K562 (cell line): ENCODE measurements at regions not wholly inside any gene's neighbourhood (a gene's known extent, or its start where the extent isn't known, plus 50 kb on each side); places are given as distances from the start of the nearest gene placed in this dataset.

ENCODE experiments used
- ATAC-seq: fragments of 200-7000 bp; cut with Tn5 transposase; 3 replicates; pipeline ENCODE4 v1.9.1; 2020; ENCODE audit warnings: moderate library complexity
- BruUV-seq: library from RNA; stranded (reverse); fragments of 400-500 nt; replicated peaks from 2 replicates; lab custom pipeline; 2021; lab: Mats Ljungman, UMichigan
- CTCF ChIA-PET: fragments of 300-600 bp; formaldehyde crosslinking; extraction: SDS; loops from one replicate; lab custom pipeline; 2021; ENCODE audit warnings: low intra/inter-chr PET ratio; lab: Yijun Ruan, JAX
- POLR2A ChIA-PET: fragments of 300-600, 350-650 bp; sonication (Branson Sonifier 250); formaldehyde crosslinking; extraction: SDS; loops from one replicate; lab custom pipeline; 2021; ENCODE audit warnings: antibody characterized with exemption, inconsistent platforms; lab: Yijun Ruan, JAX
- DNase-seq, 4 experiments: peaks; one replicate each; pipeline versions ENCODE4 v3.0.0 to v3.0.0-alpha.2; 2011 to 2018; ENCODE audit warnings: low spot score in 3 of 4, mixed read lengths in 3 of 4; ENCODE audit errors: extremely low read depth in 1 of 4
- FAIRE-seq: peaks from 2 replicates; lab custom pipeline; 2011; peaks lifted over from hg19 to GRCh38; lab: Jason Lieb, UNC
- H2AFZ ChIP-seq: 2 replicates; pipeline ENCODE4 v1.6.0; 2011; ENCODE audit warnings: low read depth, low read length, control low read depth, inconsistent platforms
- H3K27ac ChIP-seq: fragments of 200-600 bp; 3 replicates; pipeline ENCODE4 v1.8.0; 2011; ENCODE audit warnings: low read depth, mild to moderate bottlenecking, control low read depth, inconsistent platforms, low read length, moderate library complexity, mixed read lengths; ENCODE audit errors: extremely low read depth
- H3K27me3 ChIP-seq, 2 experiments: fragments of 300-600 bp in 1 of 2; 2 replicates in 1 of 2; 3 replicates in 1 of 2; pipeline versions ENCODE4 v1.6.0 to v1.8.0; 2011; ENCODE audit warnings: inconsistent platforms in 2 of 2, low read length in 2 of 2, mild to moderate bottlenecking in 1 of 2, mixed read lengths in 1 of 2, moderate library complexity in 1 of 2; ENCODE audit not compliant: control insufficient read depth in 2 of 2, insufficient read depth in 2 of 2
- H3K36me3 ChIP-seq: fragments of 300-600 bp; 3 replicates; pipeline ENCODE4 v1.8.0; 2011; ENCODE audit warnings: mild to moderate bottlenecking, low read length, inconsistent platforms; ENCODE audit not compliant: control insufficient read depth, insufficient read depth
- H3K4me1 ChIP-seq, 2 experiments: fragments of 200-600 bp in 1 of 2; replicated peaks in 1 of 2; 2 replicates in 1 of 2; 3 replicates in 1 of 2; pipeline versions ENCODE4 v1.5.1 to v1.8.0; 2011; ENCODE audit warnings: inconsistent platforms in 2 of 2, low read length in 2 of 2, mild to moderate bottlenecking in 1 of 2, mixed read lengths in 1 of 2, moderate library complexity in 1 of 2; ENCODE audit not compliant: control insufficient read depth in 2 of 2, insufficient read depth in 2 of 2
- H3K4me2 ChIP-seq: 2 replicates; pipeline ENCODE4 v1.6.1; 2011; ENCODE audit warnings: low read length, control low read depth, inconsistent platforms, mixed read lengths; ENCODE audit not compliant: insufficient read depth
- H3K4me3 ChIP-seq: fragments of 200-600 bp; sonication (generic), shearing (Covaris generic); 2 replicates; pipeline ENCODE4 v1.5.1; 2016; ENCODE audit warnings: control low read depth, inconsistent platforms
- H3K79me2 ChIP-seq: fragments of 200-600 bp; 3 replicates; pipeline ENCODE4 v1.8.0; 2011; ENCODE audit warnings: low read length, inconsistent platforms; ENCODE audit not compliant: control insufficient read depth, insufficient read depth
- H3K9ac ChIP-seq, 2 experiments: 2 replicates each; pipeline versions ENCODE4 v1.6.0 to v1.6.1; 2011; ENCODE audit warnings: low read depth in 2 of 2, low read length in 2 of 2, control low read depth in 1 of 2, inconsistent platforms in 1 of 2, mild to moderate bottlenecking in 1 of 2, mixed read lengths in 1 of 2; ENCODE audit not compliant: insufficient read depth in 1 of 2
- H3K9me1 ChIP-seq: one replicate; pipeline ENCODE4 v1.6.0; 2011; ENCODE audit warnings: inconsistent platforms, mild to moderate bottlenecking, low read length, moderate library complexity; ENCODE audit not compliant: control insufficient read depth, insufficient read depth
- H3K9me3 ChIP-seq: replicated peaks from 2 replicates; pipeline ENCODE4 v1.5.1; 2011; ENCODE audit warnings: low read depth, low read length, inconsistent platforms; ENCODE audit not compliant: control insufficient read depth, insufficient read depth
- H4K20me1 ChIP-seq: replicated peaks from 2 replicates; pipeline ENCODE4 v1.6.1; 2011; ENCODE audit warnings: low read length, inconsistent platforms, mixed read lengths; ENCODE audit not compliant: control insufficient read depth, insufficient read depth
- BACH1 ChIP-seq: fragments of 200-800 bp; sonication (Bioruptor generic); IDR thresholded peaks from 2 replicates; pipeline ENCODE4 v1.6.1; 2016; ENCODE audit warnings: missing genetic modification characterization, missing compliant biosample characterization
- CXXC5 ChIP-seq: fragments of 250-450 bp; sonication (Bioruptor Pico); IDR thresholded peaks from 2 replicates; pipeline ENCODE4 v1.8.0; 2022; ENCODE audit warnings: inconsistent platforms, mild to moderate bottlenecking, moderate library complexity
- ID3 ChIP-seq, 2 experiments: fragments of 250-450 bp in 1 of 2; fragments of 450-650 bp in 1 of 2; sonication (Bioruptor Pico) in 1 of 2; IDR thresholded peaks; 2 replicates each; pipeline versions ENCODE4 v1.6.1 to v1.8.0; 2016 to 2021; ENCODE audit warnings: mild to moderate bottlenecking in 2 of 2, moderate library complexity in 2 of 2, missing compliant biosample characterization in 1 of 2, missing genetic modification characterization in 1 of 2
- MTA3 ChIP-seq: fragments of 450-650 bp; formaldehyde crosslinking; IDR thresholded peaks from 2 replicates; pipeline ENCODE4 v1.6.1; 2017; ENCODE audit warnings: mild to moderate bottlenecking, borderline replicate concordance
- MYNN ChIP-seq, 2 experiments: sonication (generic); formaldehyde crosslinking in 1 of 2; IDR thresholded peaks; 2 replicates each; pipeline versions ENCODE4 v1.5.0 to v1.6.1; 2016 to 2020; ENCODE audit warnings: antibody characterized with exemption in 1 of 2, missing genetic modification reagents in 1 of 2
- ZNF140 ChIP-seq: fragments of 250-450 bp; sonication (Bioruptor Pico); IDR thresholded peaks from 2 replicates; pipeline ENCODE4 v1.8.0; 2021; ENCODE audit warnings: moderate library complexity, mild to moderate bottlenecking, inconsistent platforms
- WGBS: fragments of 100-300 bp; shearing (Covaris generic); methylation state at CpG from one replicate; pipeline ENCODE4 v1.1.6; 2016; ENCODE audit warnings: low coverage, mixed read lengths; ENCODE audit not compliant: insufficient coverage; ENCODE audit errors: missing lambda C conversion rate; 5-methylcytosine and 5-hydroxymethylcytosine counted together
- in situ Hi-C: fragments of 300-500 bp; cut with MboI; formaldehyde crosslinking; loops from 4 replicates; pipeline ENCODE4 v1.15.0; 2018; ENCODE audit warnings: inconsistent platforms, mixed read lengths
- intact Hi-C: fragments of 100-400 bp; cut with micrococcal nuclease; formaldehyde crosslinking; loops from 2 replicates; pipeline ENCODE4 v1.14.2; 2022

GRCh38 chr9:71446106-71446472 is 322.2 kb downstream of the CEMIP2 start:
- TF ChIP-seq MTA3 (no peak), ZNF140 (no peak), MYNN (IDR thresholded peaks at IDR 0.05) (no peak), MYNN (CRISPR knock-in tag; IDR thresholded peaks at IDR 0.05) (no peak), ID3 (CRISPR knock-in tag; IDR thresholded peaks at IDR 0.05) (no peak), ID3 (tag; IDR thresholded peaks at IDR 0.05) (no peak), CXXC5 (CRISPR knock-in tag) (no peak), BACH1 (no peak)
- Histone ChIP-seq H3K4me3 (no peak overlapping the region), H3K36me3 (no peaks in the 10 kb centered on the region), H3K27me3 (peaks cover 2 to 10% of the 10 kb centered on the region in 2 experiments; a peak in 3 of 5 replicates), H3K9me1 (no peaks in the 10 kb centered on the region), H3K4me2 (no peak overlapping the region), H2AFZ (no peak overlapping the region), H3K79me2 (no peaks in the 10 kb centered on the region), H3K4me1 (peaks cover 0 to 7% of the 10 kb centered on the region in 2 experiments; a peak in 1 of 5 replicates), H3K27ac (no peak overlapping the region), H3K9ac (no peak overlapping the region), H4K20me1 (no peaks in the 10 kb centered on the region), H3K9me3 (no peaks in the 10 kb centered on the region)
- no TSS peak for BruUV-seq
- DNase-seq = no peak
- no peak for ATAC-seq
- CTCF ChIA-PET = no interaction called here
- WGBS = 1% methylated on average over 9 of the region's 14 CpGs
- intact Hi-C loops (no loop called here), in situ Hi-C loops (no loop called here)
- no peak for FAIRE-seq
- POLR2A ChIA-PET = no interaction called here
